ENCODE measurements at regions not wholly inside any gene's neighbourhood (a gene's known extent, or its start where the extent isn't known, plus 50 kb on each side); places are given as distances from the start of the nearest gene placed in this dataset.

DNA sequence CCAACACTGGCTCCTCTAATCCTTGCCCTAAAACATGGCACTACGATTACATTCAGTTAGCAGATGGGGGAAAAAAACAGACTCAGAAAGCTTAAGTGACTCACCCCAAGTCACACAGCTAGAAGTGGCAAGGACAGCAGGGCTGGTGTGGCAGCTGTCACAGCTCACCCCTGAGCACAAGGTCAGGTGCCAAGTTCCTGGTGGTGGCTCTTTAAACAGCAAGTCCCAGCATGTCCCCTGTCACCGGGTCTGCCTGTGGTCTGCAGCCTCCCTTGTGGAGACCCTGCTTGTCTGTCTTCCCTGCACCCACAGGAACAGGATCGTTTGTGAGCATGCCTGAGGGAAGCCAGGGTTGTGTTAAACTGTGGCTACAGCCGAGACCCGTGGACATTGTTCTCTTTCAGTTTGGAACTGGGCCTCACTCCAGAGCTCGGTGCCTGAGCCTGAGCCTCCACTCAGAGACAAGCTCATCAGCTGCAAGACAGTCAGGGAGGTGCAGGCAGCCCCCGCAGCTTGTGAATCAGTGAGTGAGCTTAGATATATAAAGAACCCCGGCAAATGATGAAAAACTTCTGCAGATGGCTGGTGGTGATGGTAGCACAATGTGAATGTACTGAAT, 260.8 kb downstream of the BCOR start:
- TF ChIP-seq EP300 (IDR thresholded peaks at IDR 0.05; ENCODE audit: borderline replicate concordance) (no peak), RAD21 (IDR thresholded peaks at IDR 0.05; ENCODE audit: low read depth) (no peak)

- TF ChIP-seq EP300 (IDR thresholded peaks at IDR 0.05; ENCODE audit: borderline replicate concordance) = no peak
- TF ChIP-seq ZBTB7A (IDR thresholded peaks at IDR 0.05; ENCODE audit: low read depth) = no peak
- TF ChIP-seq FOXM1 (IDR thresholded peaks at IDR 0.05; ENCODE audit: borderline replicate concordance, low read depth) = no peak
- no peak for TF ChIP-seq TCF12 (IDR thresholded peaks at IDR 0.05; ENCODE audit: low read depth)
- TF ChIP-seq, protein P1, sequence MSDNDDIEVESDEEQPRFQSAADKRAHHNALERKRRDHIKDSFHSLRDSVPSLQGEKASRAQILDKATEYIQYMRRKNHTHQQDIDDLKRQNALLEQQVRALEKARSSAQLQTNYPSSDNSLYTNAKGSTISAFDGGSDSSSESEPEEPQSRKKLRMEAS (IDR thresholded peaks at IDR 0.05) = no peak
- TF ChIP-seq TAF1 (IDR thresholded peaks at IDR 0.05; ENCODE audit: low read depth) = no peak
- no peak for TF ChIP-seq YY1 (IDR thresholded peaks at IDR 0.05; ENCODE audit: low read depth)
- TF ChIP-seq CREB1 (IDR thresholded peaks at IDR 0.05; ENCODE audit: low read depth) = no peak
- no peak for TF ChIP-seq NFIC (IDR thresholded peaks at IDR 0.05)
- TF ChIP-seq, protein P2, sequence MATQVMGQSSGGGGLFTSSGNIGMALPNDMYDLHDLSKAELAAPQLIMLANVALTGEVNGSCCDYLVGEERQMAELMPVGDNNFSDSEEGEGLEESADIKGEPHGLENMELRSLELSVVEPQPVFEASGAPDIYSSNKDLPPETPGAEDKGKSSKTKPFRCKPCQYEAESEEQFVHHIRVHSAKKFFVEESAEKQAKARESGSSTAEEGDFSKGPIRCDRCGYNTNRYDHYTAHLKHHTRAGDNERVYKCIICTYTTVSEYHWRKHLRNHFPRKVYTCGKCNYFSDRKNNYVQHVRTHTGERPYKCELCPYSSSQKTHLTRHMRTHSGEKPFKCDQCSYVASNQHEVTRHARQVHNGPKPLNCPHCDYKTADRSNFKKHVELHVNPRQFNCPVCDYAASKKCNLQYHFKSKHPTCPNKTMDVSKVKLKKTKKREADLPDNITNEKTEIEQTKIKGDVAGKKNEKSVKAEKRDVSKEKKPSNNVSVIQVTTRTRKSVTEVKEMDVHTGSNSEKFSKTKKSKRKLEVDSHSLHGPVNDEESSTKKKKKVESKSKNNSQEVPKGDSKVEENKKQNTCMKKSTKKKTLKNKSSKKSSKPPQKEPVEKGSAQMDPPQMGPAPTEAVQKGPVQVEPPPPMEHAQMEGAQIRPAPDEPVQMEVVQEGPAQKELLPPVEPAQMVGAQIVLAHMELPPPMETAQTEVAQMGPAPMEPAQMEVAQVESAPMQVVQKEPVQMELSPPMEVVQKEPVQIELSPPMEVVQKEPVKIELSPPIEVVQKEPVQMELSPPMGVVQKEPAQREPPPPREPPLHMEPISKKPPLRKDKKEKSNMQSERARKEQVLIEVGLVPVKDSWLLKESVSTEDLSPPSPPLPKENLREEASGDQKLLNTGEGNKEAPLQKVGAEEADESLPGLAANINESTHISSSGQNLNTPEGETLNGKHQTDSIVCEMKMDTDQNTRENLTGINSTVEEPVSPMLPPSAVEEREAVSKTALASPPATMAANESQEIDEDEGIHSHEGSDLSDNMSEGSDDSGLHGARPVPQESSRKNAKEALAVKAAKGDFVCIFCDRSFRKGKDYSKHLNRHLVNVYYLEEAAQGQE (IDR thresholded peaks at IDR 0.05; ENCODE audit: low read depth) = no peak
- TF ChIP-seq CEBPB (IDR thresholded peaks at IDR 0.05) = no peak
- TF ChIP-seq RAD21 (IDR thresholded peaks at IDR 0.05; ENCODE audit: low read depth) = no peak
- TF ChIP-seq, protein P3, sequence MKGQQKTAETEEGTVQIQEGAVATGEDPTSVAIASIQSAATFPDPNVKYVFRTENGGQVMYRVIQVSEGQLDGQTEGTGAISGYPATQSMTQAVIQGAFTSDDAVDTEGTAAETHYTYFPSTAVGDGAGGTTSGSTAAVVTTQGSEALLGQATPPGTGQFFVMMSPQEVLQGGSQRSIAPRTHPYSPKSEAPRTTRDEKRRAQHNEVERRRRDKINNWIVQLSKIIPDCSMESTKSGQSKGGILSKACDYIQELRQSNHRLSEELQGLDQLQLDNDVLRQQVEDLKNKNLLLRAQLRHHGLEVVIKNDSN (IDR thresholded peaks at IDR 0.05) = no peak
- no peak for TF ChIP-seq TEAD4 (IDR thresholded peaks at IDR 0.05)
- no peak for TF ChIP-seq EGR1 (IDR thresholded peaks at IDR 0.05)
Observed at GRCh38 chrX:39837688-39838087, 260.1 kb downstream of the BCOR start.

DNA sequence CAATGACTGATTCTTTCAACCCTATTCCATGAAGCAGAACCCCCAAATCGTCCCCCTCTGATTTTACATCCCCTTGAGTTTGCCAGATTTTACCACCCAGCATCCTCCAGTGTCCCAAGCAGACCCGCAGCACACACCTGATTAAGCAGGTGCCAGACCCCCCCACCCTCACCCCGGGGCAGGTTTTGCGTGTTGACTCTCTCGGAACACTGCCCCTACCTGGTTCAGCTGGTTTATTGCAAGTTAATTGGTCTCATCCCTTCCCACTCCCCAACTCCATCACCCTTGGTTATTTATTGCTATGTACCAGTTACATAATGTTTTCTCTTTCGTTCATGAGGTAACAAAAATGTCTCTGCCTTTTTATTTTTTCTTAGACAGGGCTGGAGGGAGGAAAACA, 258.4 kb downstream of the BCOR start:
- TF ChIP-seq FOXM1 (IDR thresholded peaks at IDR 0.05; ENCODE audit: borderline replicate concordance, low read depth) = no peak
- TF ChIP-seq, protein P1 (IDR thresholded peaks at IDR 0.05) = no peak

DNA sequence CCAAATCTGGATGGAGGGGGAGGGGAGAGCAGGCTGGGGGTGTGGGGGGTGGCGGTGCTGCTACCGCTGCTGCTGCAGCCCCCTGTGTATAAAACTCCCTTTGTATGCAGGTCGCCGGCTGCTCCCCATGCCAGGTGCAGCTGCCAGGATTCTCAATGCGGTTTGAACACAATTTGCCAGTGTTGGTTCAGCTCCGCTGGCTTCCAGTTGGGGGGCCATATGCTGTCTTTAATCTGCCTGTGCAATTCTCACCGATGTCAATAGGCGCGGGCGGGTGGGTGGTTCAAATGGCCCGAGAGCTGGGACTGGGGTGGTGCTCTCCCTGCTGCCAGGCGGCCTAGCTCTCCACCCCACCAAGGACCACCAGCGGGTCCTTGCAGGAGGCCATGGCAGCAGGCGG, 257.6 kb downstream of the BCOR start:
- TF ChIP-seq, protein P1 (IDR thresholded peaks at IDR 0.05) = no peak
- TF ChIP-seq, protein P2 (IDR thresholded peaks at IDR 0.05; ENCODE audit: low read depth) = no peak
- TF ChIP-seq, protein P3 (IDR thresholded peaks at IDR 0.05) = no peak
- TF ChIP-seq TCF12 (IDR thresholded peaks at IDR 0.05; ENCODE audit: low read depth) (no peak), YY1 (IDR thresholded peaks at IDR 0.05; ENCODE audit: low read depth) (no peak), CEBPB (IDR thresholded peaks at IDR 0.05) (no peak), FOXM1 (IDR thresholded peaks at IDR 0.05; ENCODE audit: borderline replicate concordance, low read depth) (no peak), EGR1 (IDR thresholded peaks at IDR 0.05) (no peak), TEAD4 (IDR thresholded peaks at IDR 0.05) (no peak), ZBTB7A (IDR thresholded peaks at IDR 0.05; ENCODE audit: low read depth) (no peak), RAD21 (IDR thresholded peaks at IDR 0.05; ENCODE audit: low read depth) (no peak), TAF1 (IDR thresholded peaks at IDR 0.05; ENCODE audit: low read depth) (no peak), EP300 (IDR thresholded peaks at IDR 0.05; ENCODE audit: borderline replicate concordance) (no peak), CREB1 (IDR thresholded peaks at IDR 0.05; ENCODE audit: low read depth) (no peak), NFIC (IDR thresholded peaks at IDR 0.05) (no peak)

DNA sequence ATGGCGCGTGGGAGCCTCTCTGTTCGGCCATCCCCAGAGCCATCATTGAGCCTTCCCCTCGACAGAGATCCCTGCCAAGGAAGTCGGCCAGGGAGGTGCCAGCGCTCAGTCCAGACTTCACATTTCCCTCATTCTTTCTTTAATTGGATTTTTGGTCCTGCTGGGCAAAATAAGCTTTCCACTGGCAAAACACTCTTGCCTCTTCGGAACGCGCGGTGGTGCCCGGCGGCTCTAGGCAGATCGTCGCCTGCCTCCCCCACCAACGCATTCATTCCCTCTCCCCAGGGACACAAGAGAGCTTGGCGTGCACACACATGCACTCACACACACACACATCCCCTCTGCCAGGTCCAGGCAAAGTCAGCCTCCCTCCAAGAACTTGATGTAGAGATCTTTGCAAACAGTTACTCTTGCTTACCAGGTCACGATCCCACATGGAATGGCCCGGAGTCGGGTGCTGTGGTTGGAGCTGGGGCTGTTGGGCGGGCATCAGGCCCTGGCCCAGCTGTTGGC, 257.1 kb downstream of the BCOR start:
- TF ChIP-seq RAD21 (IDR thresholded peaks at IDR 0.05; ENCODE audit: low read depth) = no peak
- no peak for TF ChIP-seq NFIC (IDR thresholded peaks at IDR 0.05)
- TF ChIP-seq, protein P3 (IDR thresholded peaks at IDR 0.05) = no peak
- TF ChIP-seq TEAD4 (IDR thresholded peaks at IDR 0.05) = no peak
- TF ChIP-seq, protein P1 (IDR thresholded peaks at IDR 0.05) = no peak
- TF ChIP-seq ZBTB7A (IDR thresholded peaks at IDR 0.05; ENCODE audit: low read depth) = no peak
- no peak for TF ChIP-seq EGR1 (IDR thresholded peaks at IDR 0.05)
- no peak for TF ChIP-seq TAF1 (IDR thresholded peaks at IDR 0.05; ENCODE audit: low read depth)
- TF ChIP-seq, protein P2 (IDR thresholded peaks at IDR 0.05; ENCODE audit: low read depth) = no peak
- TF ChIP-seq YY1 (IDR thresholded peaks at IDR 0.05; ENCODE audit: low read depth) = no peak
- TF ChIP-seq FOXM1 (IDR thresholded peaks at IDR 0.05; ENCODE audit: borderline replicate concordance, low read depth) = no peak
- TF ChIP-seq CEBPB (IDR thresholded peaks at IDR 0.05) = no peak
- no peak for TF ChIP-seq CREB1 (IDR thresholded peaks at IDR 0.05; ENCODE audit: low read depth)
- no peak for TF ChIP-seq TCF12 (IDR thresholded peaks at IDR 0.05; ENCODE audit: low read depth)
- TF ChIP-seq EP300 (IDR thresholded peaks at IDR 0.05; ENCODE audit: borderline replicate concordance) = no peak

Data from Ishikawa (cell line).